Tibial artery (tissue), 4 donors: ENCODE measurements at regions not wholly inside any gene's neighbourhood (a gene's known extent, or its start where the extent isn't known, plus 50 kb on each side); places are given as distances from the start of the nearest gene placed in this dataset.

ENCODE experiments used
- DNase-seq, 2 donors: peaks; one replicate each; pipeline ENCODE4 v3.0.0-alpha.2; 2019
- H3K27ac ChIP-seq, 2 donors: fragments of 200-600 bp; sonication (generic) in 1 of 2; 1 replicate in 1 of 2; 2 replicates in 1 of 2; pipeline ENCODE4 v1.5.1; 2018 to 2019; ENCODE audit warnings: mild to moderate bottlenecking in 1 of 2
- H3K27me3 ChIP-seq, 2 donors: fragments of 200-600 bp; sonication (generic) in 1 of 2; one replicate each; pipeline versions ENCODE4 v1.5.1 to v1.6.0; 2016 to 2019
- H3K36me3 ChIP-seq, 3 donors: fragments of 200-600 bp; sonication (generic) in 2 of 3; one replicate each; pipeline ENCODE4 v1.5.1; 2016 to 2019; ENCODE audit warnings: mild to moderate bottlenecking in 2 of 3
- H3K4me1 ChIP-seq, 4 donors: fragments of 200-600 bp; sonication (generic) in 2 of 4; 1 replicate in 3 of 4; 2 replicates in 1 of 4; pipeline ENCODE4 v1.5.1; 2016 to 2019
- H3K4me3 ChIP-seq, 2 donors: fragments of 200-600 bp; sonication (generic) in 1 of 2; 1 replicate in 1 of 2; 2 replicates in 1 of 2; pipeline ENCODE4 v1.5.1; 2018 to 2019; ENCODE audit warnings: mild to moderate bottlenecking in 2 of 2
- H3K9me3 ChIP-seq, 3 donors: fragments of 200-600 bp; sonication (generic) in 1 of 3; one replicate each; pipeline ENCODE4 v1.5.1; 2016 to 2019
- intact Hi-C: fragments of 100-400 bp; cut with DNase I; formaldehyde crosslinking; loops from one replicate; pipeline ENCODE4 v1.15.0; 2023; ENCODE audit warnings: low total_unique reads
- TF ChIP-seq, protein P1 (sequence below), 2 experiments: fragments of 200-600 bp in 1 of 2; fragments of 450-650 bp in 1 of 2; IDR thresholded peaks; one replicate each; pipeline ENCODE4 v1.5.1; 2017 to 2019; ENCODE audit warnings: antibody characterized with exemption in 2 of 2, mild to moderate bottlenecking in 1 of 2, moderate library complexity in 1 of 2

DNA sequence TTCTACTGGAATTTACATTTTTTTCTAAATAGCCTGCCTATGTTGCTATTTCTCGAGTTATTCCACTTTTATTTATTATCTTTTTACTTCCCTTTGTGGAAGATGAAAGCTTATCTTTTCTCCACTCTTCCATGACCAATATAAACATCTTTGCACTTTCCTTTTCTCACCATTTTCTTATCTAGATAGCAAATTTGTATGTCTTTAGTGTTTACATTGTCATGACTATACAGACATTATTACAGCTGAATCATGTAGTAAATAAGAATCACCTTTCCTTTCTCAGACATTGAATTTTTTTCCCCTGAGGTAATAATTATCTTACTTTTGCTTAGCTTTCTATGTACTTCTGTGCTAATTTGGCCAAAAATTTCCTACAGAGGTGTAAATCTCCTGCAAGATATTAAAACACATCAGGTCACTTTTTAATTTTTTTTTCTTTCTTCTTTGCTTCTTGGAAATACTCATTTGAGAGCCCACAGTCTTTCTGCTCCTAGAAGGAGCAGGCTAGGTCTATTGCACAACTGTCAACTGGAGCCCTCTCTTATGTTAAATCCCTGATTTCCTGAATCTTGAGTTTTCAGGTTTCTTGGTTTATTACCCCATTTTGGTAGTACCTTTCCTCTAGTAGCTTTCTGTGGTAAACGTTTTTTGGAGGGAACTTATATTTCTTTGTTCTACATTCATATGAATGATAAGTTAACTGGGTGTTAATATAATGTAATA, 109.0 kb upstream of the ATP2B1 start:
- H3K36me3 ChIP-seq, result no peaks in the 10 kb centered on the region
- TF ChIP-seq, protein P1, sequence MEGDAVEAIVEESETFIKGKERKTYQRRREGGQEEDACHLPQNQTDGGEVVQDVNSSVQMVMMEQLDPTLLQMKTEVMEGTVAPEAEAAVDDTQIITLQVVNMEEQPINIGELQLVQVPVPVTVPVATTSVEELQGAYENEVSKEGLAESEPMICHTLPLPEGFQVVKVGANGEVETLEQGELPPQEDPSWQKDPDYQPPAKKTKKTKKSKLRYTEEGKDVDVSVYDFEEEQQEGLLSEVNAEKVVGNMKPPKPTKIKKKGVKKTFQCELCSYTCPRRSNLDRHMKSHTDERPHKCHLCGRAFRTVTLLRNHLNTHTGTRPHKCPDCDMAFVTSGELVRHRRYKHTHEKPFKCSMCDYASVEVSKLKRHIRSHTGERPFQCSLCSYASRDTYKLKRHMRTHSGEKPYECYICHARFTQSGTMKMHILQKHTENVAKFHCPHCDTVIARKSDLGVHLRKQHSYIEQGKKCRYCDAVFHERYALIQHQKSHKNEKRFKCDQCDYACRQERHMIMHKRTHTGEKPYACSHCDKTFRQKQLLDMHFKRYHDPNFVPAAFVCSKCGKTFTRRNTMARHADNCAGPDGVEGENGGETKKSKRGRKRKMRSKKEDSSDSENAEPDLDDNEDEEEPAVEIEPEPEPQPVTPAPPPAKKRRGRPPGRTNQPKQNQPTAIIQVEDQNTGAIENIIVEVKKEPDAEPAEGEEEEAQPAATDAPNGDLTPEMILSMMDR (IDR thresholded peaks at IDR 0.05), result no peak

DNA sequence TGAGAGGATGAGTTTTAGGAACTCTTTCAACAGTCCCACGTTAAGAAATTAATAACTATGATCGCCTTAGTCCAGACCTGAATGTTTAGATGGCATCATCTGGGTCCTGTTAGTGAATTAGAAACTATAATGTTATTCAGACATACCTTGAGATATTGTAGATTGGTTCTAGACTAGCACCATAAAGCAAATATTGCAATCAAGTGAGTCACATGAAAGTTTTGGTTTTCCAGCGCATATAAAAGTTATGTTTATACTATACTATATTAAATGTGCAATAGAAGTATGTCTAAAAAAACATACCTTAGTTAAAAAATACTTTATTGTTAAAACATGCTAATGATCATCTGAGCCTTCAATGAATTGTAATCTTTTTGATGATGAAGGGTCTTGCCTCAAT, 106.6 kb upstream of the ATP2B1 start:
- no peak for DNase-seq
- Histone ChIP-seq H3K27me3 (no peaks in the 10 kb centered on the region), H3K27ac (no peak overlapping the region), H3K36me3 (no peaks in the 10 kb centered on the region), H3K4me3 (no peak overlapping the region), H3K4me1 (no peaks in the 10 kb centered on the region), H3K9me3 (no peaks in the 10 kb centered on the region)
- TF ChIP-seq, protein P1 (IDR thresholded peaks at IDR 0.05), result no peak
- intact Hi-C loops, result no loop called here

More for the DNA sequence above, 109.0 kb upstream of the ATP2B1 start:
- no peak for DNase-seq
- Histone ChIP-seq H3K27me3 (no peaks in the 10 kb centered on the region), H3K4me3 (no peak overlapping the region), H3K9me3 (no peaks in the 10 kb centered on the region), H3K4me1 (no peaks in the 10 kb centered on the region), H3K27ac (no peak overlapping the region)
- intact Hi-C loops, result no loop called here

DNA sequence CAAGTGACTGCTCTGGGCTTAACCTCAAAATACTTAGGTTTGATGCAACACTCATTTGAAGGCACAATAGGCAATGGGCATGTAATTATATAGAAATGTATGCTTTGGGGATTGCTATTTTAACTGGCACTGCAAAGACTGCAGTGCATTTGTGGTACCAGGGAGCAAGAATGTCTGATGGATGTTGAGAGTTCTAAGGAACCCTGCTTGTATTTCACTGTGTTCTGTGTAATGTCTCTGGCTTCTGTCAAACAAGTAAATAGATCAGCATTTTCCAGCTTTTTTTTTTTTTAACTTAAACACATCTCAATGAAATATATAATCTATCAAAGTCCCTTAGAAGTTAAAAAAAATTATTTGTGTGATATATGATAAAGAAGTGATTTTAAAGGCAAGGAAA, 94.8 kb upstream of the ATP2B1 start:
- Histone ChIP-seq H3K4me3 (no peak overlapping the region), H3K27ac (no peak overlapping the region), H3K27me3 (no peaks in the 10 kb centered on the region), H3K4me1 (no peaks in the 10 kb centered on the region), H3K9me3 (no peaks in the 10 kb centered on the region), H3K36me3 (no peaks in the 10 kb centered on the region)
- intact Hi-C loops, result no loop called here
- DNase-seq, result no peak
- TF ChIP-seq, protein P1 (IDR thresholded peaks at IDR 0.05), result no peak

DNA sequence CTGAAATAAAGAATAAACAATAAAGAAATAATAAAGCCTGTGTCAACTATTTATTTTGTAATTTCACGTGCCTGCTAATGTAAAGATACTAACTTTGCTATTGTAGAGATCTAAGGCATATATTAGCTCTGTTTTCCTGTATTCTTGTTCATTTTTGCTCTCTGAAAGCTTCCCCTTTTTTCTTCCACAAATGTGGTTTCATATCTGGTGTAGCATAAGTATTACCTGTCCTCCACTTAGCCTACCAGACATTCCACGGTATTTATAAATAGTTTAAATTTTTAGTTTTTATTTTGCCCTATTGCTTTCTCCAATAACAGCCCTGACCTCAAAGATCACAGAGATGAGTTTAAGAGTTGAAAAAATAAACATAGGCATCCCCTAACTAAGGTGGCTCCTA, 92.6 kb upstream of the ATP2B1 start:
- Histone ChIP-seq H3K27ac (no peak overlapping the region), H3K4me3 (no peak overlapping the region), H3K4me1 (no peaks in the 10 kb centered on the region), H3K27me3 (no peaks in the 10 kb centered on the region), H3K36me3 (no peaks in the 10 kb centered on the region), H3K9me3 (no peaks in the 10 kb centered on the region)
- intact Hi-C loops, result no loop called here
- TF ChIP-seq, protein P1 (IDR thresholded peaks at IDR 0.05), result no peak
- no peak for DNase-seq

DNA sequence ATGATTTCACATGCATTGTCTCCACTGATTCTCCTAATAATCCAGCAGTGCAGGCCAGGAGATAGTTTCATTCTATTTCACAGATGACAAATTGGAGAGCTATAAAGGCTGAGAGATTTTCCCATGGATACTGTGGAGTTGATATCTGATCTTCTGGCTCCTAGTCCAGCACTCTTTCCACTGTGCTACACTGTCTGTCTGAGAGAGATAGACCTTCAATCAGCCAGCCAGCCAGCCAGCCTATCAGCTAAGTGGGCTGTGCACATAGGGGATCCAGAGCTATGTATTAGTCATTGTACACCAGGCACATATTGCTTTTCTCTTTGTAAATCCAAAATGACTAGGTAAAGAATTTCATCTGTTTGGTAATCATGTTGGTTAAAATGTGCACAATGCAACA, 91.8 kb upstream of the ATP2B1 start:
- DNase-seq, result no peak
- TF ChIP-seq, protein P1 (IDR thresholded peaks at IDR 0.05), result no peak
- H3K36me3 ChIP-seq, result no peaks in the 10 kb centered on the region
- H3K27ac ChIP-seq, result no peak overlapping the region
- H3K4me1 ChIP-seq, result no peaks in the 10 kb centered on the region
- no peaks in the 10 kb centered on the region for H3K9me3 ChIP-seq
- no peaks in the 10 kb centered on the region for H3K27me3 ChIP-seq
- no peak overlapping the region for H3K4me3 ChIP-seq
- intact Hi-C loops, result no loop called here

DNA sequence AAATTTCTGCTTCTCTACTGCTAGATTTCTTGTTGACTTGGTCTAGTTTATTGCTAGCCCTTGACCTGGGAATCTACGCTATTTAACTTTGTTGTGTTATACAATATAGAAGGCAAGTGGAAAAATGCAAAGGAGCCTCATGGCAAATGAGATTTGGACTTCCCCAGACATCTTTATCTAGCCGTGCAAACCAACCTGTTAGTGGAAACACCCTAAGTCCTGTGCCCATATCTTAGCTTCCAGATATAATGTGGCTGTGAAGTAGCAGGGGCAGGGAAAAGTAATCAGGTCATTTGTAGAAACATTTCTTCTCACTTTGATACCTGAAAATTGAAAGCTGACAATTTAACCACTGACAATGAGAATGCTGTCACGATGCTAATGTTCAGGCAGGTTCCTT, 90.7 kb upstream of the ATP2B1 start:
- no peaks in the 10 kb centered on the region for H3K9me3 ChIP-seq
- no peaks in the 10 kb centered on the region for H3K36me3 ChIP-seq
- H3K27ac ChIP-seq, result no peak overlapping the region
- intact Hi-C loops, result no loop called here
- H3K4me1 ChIP-seq, result no peaks in the 10 kb centered on the region
- no peak overlapping the region for H3K4me3 ChIP-seq
- DNase-seq, result no peak
- no peaks in the 10 kb centered on the region for H3K27me3 ChIP-seq
- TF ChIP-seq, protein P1 (IDR thresholded peaks at IDR 0.05), result no peak
